ENCODE measurements at regions not wholly inside any gene's neighbourhood (a gene's known extent, or its start where the extent isn't known, plus 50 kb on each side); places are given as distances from the start of the nearest gene placed in this dataset.

DNA sequence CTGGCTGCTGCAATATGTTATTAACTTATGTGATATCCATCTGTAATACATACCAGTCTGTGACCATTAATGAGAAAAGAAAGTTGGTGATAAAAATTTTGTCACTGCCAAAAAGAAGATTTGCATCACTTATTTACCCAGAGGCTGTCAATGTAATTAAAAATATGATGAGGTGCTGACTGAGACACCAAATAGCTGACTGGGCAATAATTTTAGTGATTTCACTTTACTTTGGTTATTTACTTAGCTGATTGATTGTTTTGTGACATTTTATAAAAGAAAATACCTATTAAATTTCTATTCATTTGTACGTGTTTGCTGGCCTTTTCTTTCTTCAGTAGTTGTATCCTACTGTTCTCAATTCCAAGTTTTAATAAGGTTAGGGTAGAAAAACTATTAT is 139.2 kb downstream of the HLX start:
- no peaks in the 10 kb centered on the region for H3K4me1 ChIP-seq (ENCODE audit: control insufficient read depth, extremely low read depth, insufficient read depth, low read length)
- H3K36me3 ChIP-seq (ENCODE audit: control insufficient read depth, insufficient read depth, low read length), result no peaks in the 10 kb centered on the region
- no peak overlapping the region for H3K27ac ChIP-seq (ENCODE audit: insufficient read depth, low read length)
- TF ChIP-seq, protein P1, sequence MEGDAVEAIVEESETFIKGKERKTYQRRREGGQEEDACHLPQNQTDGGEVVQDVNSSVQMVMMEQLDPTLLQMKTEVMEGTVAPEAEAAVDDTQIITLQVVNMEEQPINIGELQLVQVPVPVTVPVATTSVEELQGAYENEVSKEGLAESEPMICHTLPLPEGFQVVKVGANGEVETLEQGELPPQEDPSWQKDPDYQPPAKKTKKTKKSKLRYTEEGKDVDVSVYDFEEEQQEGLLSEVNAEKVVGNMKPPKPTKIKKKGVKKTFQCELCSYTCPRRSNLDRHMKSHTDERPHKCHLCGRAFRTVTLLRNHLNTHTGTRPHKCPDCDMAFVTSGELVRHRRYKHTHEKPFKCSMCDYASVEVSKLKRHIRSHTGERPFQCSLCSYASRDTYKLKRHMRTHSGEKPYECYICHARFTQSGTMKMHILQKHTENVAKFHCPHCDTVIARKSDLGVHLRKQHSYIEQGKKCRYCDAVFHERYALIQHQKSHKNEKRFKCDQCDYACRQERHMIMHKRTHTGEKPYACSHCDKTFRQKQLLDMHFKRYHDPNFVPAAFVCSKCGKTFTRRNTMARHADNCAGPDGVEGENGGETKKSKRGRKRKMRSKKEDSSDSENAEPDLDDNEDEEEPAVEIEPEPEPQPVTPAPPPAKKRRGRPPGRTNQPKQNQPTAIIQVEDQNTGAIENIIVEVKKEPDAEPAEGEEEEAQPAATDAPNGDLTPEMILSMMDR (conservative IDR thresholded peaks at IDR 0.05 in 1 of 2, IDR thresholded peaks at IDR 0.05 in 1 of 2; ENCODE audit: low read depth in 1 of 2, low read length in 2 of 2), result no peak
- TF ChIP-seq EZH2 (IDR thresholded peaks at IDR 0.05; ENCODE audit: low read length, missing control alignments), result no peak
- no peak overlapping the region for H3K4me3 ChIP-seq (replicated peaks in 1 of 4; ENCODE audit: control extremely low read depth in 1 of 4, insufficient read depth in 1 of 4, low read depth in 3 of 4, low read length in 4 of 4)
- no peaks in the 10 kb centered on the region for H3K27me3 ChIP-seq (ENCODE audit: control insufficient read depth, insufficient read depth, low read length)
- no peak overlapping the region for H3K4me2 ChIP-seq (ENCODE audit: extremely low read depth, insufficient read depth, low read length)
- no peaks in the 10 kb centered on the region for H4K20me1 ChIP-seq (ENCODE audit: control insufficient read depth, extremely low read depth, insufficient read depth, low read length)
- no peaks in the 10 kb centered on the region for H3K79me2 ChIP-seq (ENCODE audit: control insufficient read depth, insufficient read depth, low read length)
- H3K9ac ChIP-seq (ENCODE audit: insufficient read depth, low read length), result no peak overlapping the region
- H3K9me3 ChIP-seq (ENCODE audit: control insufficient read depth, insufficient read depth, low read depth, low read length), result no peaks in the 10 kb centered on the region
- no peak for DNase-seq (ENCODE audit: low read depth in 2 of 2)
- H2AFZ ChIP-seq (ENCODE audit: low read length), result no peak overlapping the region

DNA sequence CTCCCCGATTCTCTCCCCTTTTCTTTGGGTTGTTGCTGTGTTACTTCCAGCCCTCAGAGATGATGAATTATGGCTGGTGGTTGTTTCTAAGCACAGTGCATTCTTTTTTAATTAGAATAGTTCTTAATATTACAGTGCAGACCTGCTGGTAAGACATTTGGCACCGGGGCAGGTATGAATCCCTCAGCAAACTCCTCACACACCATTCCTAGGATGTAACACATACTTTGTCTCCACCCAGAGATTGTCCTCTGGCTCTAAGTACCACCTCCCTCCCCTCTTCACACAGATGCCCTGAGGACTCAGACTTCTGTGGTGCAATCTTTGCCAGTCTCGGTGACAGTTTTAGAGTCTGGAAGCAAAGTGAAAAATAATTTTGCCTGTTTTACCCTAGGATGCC is 143.1 kb downstream of the HLX start:
- H3K9me3 ChIP-seq (ENCODE audit: control insufficient read depth, insufficient read depth, low read depth, low read length), result no peaks in the 10 kb centered on the region
- TF ChIP-seq, protein P1 (conservative IDR thresholded peaks at IDR 0.05 in 1 of 2, IDR thresholded peaks at IDR 0.05 in 1 of 2; ENCODE audit: low read depth in 1 of 2, low read length in 2 of 2), result no peak
- TF ChIP-seq EZH2 (IDR thresholded peaks at IDR 0.05; ENCODE audit: low read length, missing control alignments), result no peak

GRCh38 chr1:221023482-221023881 is 144.2 kb downstream of the HLX start:
- Histone ChIP-seq H3K36me3 (ENCODE audit: control insufficient read depth, insufficient read depth, low read length) (no peaks in the 10 kb centered on the region), H3K4me3 (replicated peaks in 1 of 4; ENCODE audit: control extremely low read depth in 1 of 4, insufficient read depth in 1 of 4, low read depth in 3 of 4, low read length in 4 of 4) (no peak overlapping the region), H3K27me3 (ENCODE audit: control insufficient read depth, insufficient read depth, low read length) (no peaks in the 10 kb centered on the region), H3K9me3 (ENCODE audit: control insufficient read depth, insufficient read depth, low read depth, low read length) (no peaks in the 10 kb centered on the region), H3K9ac (ENCODE audit: insufficient read depth, low read length) (no peak overlapping the region), H3K4me1 (ENCODE audit: control insufficient read depth, extremely low read depth, insufficient read depth, low read length) (no peaks in the 10 kb centered on the region), H2AFZ (ENCODE audit: low read length) (no peak overlapping the region), H4K20me1 (ENCODE audit: control insufficient read depth, extremely low read depth, insufficient read depth, low read length) (no peaks in the 10 kb centered on the region), H3K4me2 (ENCODE audit: extremely low read depth, insufficient read depth, low read length) (no peak overlapping the region), H3K27ac (ENCODE audit: insufficient read depth, low read length) (no peak overlapping the region), H3K79me2 (ENCODE audit: control insufficient read depth, insufficient read depth, low read length) (no peaks in the 10 kb centered on the region)
- TF ChIP-seq EZH2 (IDR thresholded peaks at IDR 0.05; ENCODE audit: low read length, missing control alignments), result no peak
- TF ChIP-seq, protein P1 (conservative IDR thresholded peaks at IDR 0.05 in 1 of 2, IDR thresholded peaks at IDR 0.05 in 1 of 2; ENCODE audit: low read depth in 1 of 2, low read length in 2 of 2), result no peak
- DNase-seq (ENCODE audit: low read depth in 2 of 2), result no peak

More for the DNA sequence above, 143.1 kb downstream of the HLX start:
- Histone ChIP-seq H3K79me2 (ENCODE audit: control insufficient read depth, insufficient read depth, low read length) (no peaks in the 10 kb centered on the region), H2AFZ (ENCODE audit: low read length) (no peak overlapping the region), H3K27me3 (ENCODE audit: control insufficient read depth, insufficient read depth, low read length) (no peaks in the 10 kb centered on the region), H3K4me2 (ENCODE audit: extremely low read depth, insufficient read depth, low read length) (no peak overlapping the region), H3K36me3 (ENCODE audit: control insufficient read depth, insufficient read depth, low read length) (no peaks in the 10 kb centered on the region), H3K4me1 (ENCODE audit: control insufficient read depth, extremely low read depth, insufficient read depth, low read length) (no peaks in the 10 kb centered on the region), H4K20me1 (ENCODE audit: control insufficient read depth, extremely low read depth, insufficient read depth, low read length) (no peaks in the 10 kb centered on the region), H3K4me3 (replicated peaks in 1 of 4; ENCODE audit: control extremely low read depth in 1 of 4, insufficient read depth in 1 of 4, low read depth in 3 of 4, low read length in 4 of 4) (no peak overlapping the region), H3K27ac (ENCODE audit: insufficient read depth, low read length) (no peak overlapping the region), H3K9ac (ENCODE audit: insufficient read depth, low read length) (no peak overlapping the region)
- peak in 1 of 2 donors; percentile 39 for DNase-seq (ENCODE audit: low read depth in 2 of 2)
